HepG2 (cell line): ENCODE measurements at regions not wholly inside any gene's neighbourhood (a gene's known extent, or its start where the extent isn't known, plus 50 kb on each side); places are given as distances from the start of the nearest gene placed in this dataset.

Experiments used
- ATAC-seq: fragments of 200-7000 bp; cut with Tn5 transposase; 3 replicates; pipeline ENCODE4 v1.9.1; 2020; ENCODE audit warnings: mild to moderate bottlenecking, moderate library complexity
- BruUV-seq: library from RNA; stranded (reverse); fragments of 400-500 nt; replicated peaks from 2 replicates; lab custom pipeline; 2021; lab: Mats Ljungman, UMichigan
- CTCF ChIA-PET: fragments of 300-600 bp; formaldehyde crosslinking; extraction: SDS; loops from one replicate; lab custom pipeline; 2021; ENCODE audit warnings: low total read pairs, inconsistent platforms, low intra/inter-chr PET ratio; lab: Yijun Ruan, JAX
- POLR2A ChIA-PET: fragments of 350-600 bp; sonication (Branson Sonifier 250); formaldehyde crosslinking; loops from one replicate; lab custom pipeline; 2020; ENCODE audit warnings: antibody characterized with exemption, inconsistent platforms; lab: Yijun Ruan, JAX
- DNase-seq: peaks from one replicate; pipeline ENCODE4 v3.0.0-alpha.2; 2015; ENCODE audit warnings: low spot score
- FAIRE-seq: peaks from 3 replicates; lab custom pipeline; 2011; peaks lifted over from hg19 to GRCh38; lab: Jason Lieb, UNC
- H2AFZ ChIP-seq: one replicate; pipeline ENCODE4 v1.6.1; 2011; ENCODE audit warnings: low read length, inconsistent platforms
- H3K27ac ChIP-seq: fragments of 300-600 bp; 3 replicates; pipeline ENCODE4 v1.8.0; 2011; ENCODE audit warnings: mixed run types, mild to moderate bottlenecking, mixed read lengths, low read length, inconsistent platforms; ENCODE audit not compliant: insufficient read depth; ENCODE audit errors: extremely low read length
- H3K27me3 ChIP-seq, 2 experiments: fragments of 200-600 bp in 1 of 2; 2 replicates in 1 of 2; 3 replicates in 1 of 2; pipeline versions ENCODE4 v1.6.0 to v1.8.0; 2011; ENCODE audit warnings: low read length in 2 of 2, mild to moderate bottlenecking in 2 of 2, moderate library complexity in 2 of 2, inconsistent platforms in 1 of 2; ENCODE audit not compliant: insufficient read depth in 2 of 2, control insufficient read depth in 1 of 2
- H3K36me3 ChIP-seq, 2 experiments: fragments of 200-600 bp in 1 of 2; replicated peaks in 1 of 2; 2 replicates in 1 of 2; 3 replicates in 1 of 2; pipeline versions ENCODE4 v1.5.1 to v1.8.0; 2011; ENCODE audit warnings: low read length in 2 of 2, inconsistent platforms in 1 of 2; ENCODE audit not compliant: insufficient read depth in 2 of 2, control insufficient read depth in 1 of 2
- H3K4me1 ChIP-seq: 2 replicates; pipeline ENCODE4 v1.5.1; 2012; ENCODE audit warnings: low read length, inconsistent platforms; ENCODE audit not compliant: insufficient read depth
- H3K4me2 ChIP-seq: 2 replicates; pipeline ENCODE4 v1.6.0; 2011; ENCODE audit warnings: low read depth, low read length, inconsistent platforms
- H3K4me3 ChIP-seq, 3 experiments: fragments of 200-600 bp in 1 of 3; sonication (generic), shearing (Covaris generic) in 1 of 3; replicated peaks in 1 of 3; 2 replicates each; pipeline ENCODE4 v1.5.1; 2011 to 2016; ENCODE audit warnings: low read length in 3 of 3, inconsistent platforms in 2 of 3, low read depth in 2 of 3, mild to moderate bottlenecking in 2 of 3, control low read depth in 1 of 3, mixed read lengths in 1 of 3; ENCODE audit not compliant: insufficient read depth in 1 of 3
- H3K79me2 ChIP-seq: one replicate; pipeline ENCODE4 v1.6.1; 2011; ENCODE audit warnings: low read length, inconsistent platforms; ENCODE audit not compliant: insufficient read depth
- H3K9ac ChIP-seq: 2 replicates; pipeline ENCODE4 v1.6.0; 2011; ENCODE audit warnings: mild to moderate bottlenecking, low read depth, low read length, inconsistent platforms; ENCODE audit not compliant: insufficient read depth
- H3K9me3 ChIP-seq: 2 replicates; pipeline ENCODE4 v1.5.1; 2012; ENCODE audit warnings: mild to moderate bottlenecking, low read length
- H4K20me1 ChIP-seq: 2 replicates; pipeline ENCODE4 v1.6.0; 2011; ENCODE audit warnings: inconsistent platforms, mild to moderate bottlenecking, low read length, moderate library complexity; ENCODE audit not compliant: insufficient read depth
- BHLHE40 ChIP-seq: IDR thresholded peaks from 2 replicates; pipeline ENCODE4 v1.6.1; 2011; ENCODE audit warnings: low read length, improper control_type of control experiment
- CBX5 ChIP-seq: sonication (generic); formaldehyde crosslinking; IDR thresholded peaks from 2 replicates; pipeline ENCODE4 v1.4.0; 2020; ENCODE audit warnings: missing genetic modification reagents, borderline replicate concordance
- CSRNP1 ChIP-seq: sonication (generic); formaldehyde crosslinking; IDR thresholded peaks from 2 replicates; pipeline ENCODE4 v1.8.1; 2023; ENCODE audit warnings: mild to moderate bottlenecking, missing genetic modification reagents
- EED ChIP-seq: sonication (generic); formaldehyde crosslinking; IDR thresholded peaks from 2 replicates; pipeline ENCODE4 v1.5.0; 2020; ENCODE audit warnings: mild to moderate bottlenecking, missing genetic modification reagents
- EZH2 ChIP-seq: conservative IDR thresholded peaks from 2 replicates; pipeline ENCODE4 v1.6.1; 2012; ENCODE audit warnings: mild to moderate bottlenecking, low read depth, low read length, moderate library complexity
- FOXO1 ChIP-seq: sonication (generic); formaldehyde crosslinking; IDR thresholded peaks from 2 replicates; pipeline ENCODE4 v1.4.0; 2020; ENCODE audit warnings: missing genetic modification reagents
- IRF2 ChIP-seq: IDR thresholded peaks from 2 replicates; pipeline ENCODE4 v1.6.1; 2018; ENCODE audit warnings: missing genetic modification reagents, missing compliant biosample characterization
- MAFF ChIP-seq: IDR thresholded peaks from 2 replicates; pipeline ENCODE4 v1.6.1; 2011; ENCODE audit warnings: low read depth, low read length, improper control_type of control experiment
- NR2F2 ChIP-seq: IDR thresholded peaks from 2 replicates; pipeline ENCODE4 v1.6.1; 2012; ENCODE audit warnings: low read depth, inconsistent platforms, borderline replicate concordance
- SIN3B ChIP-seq: fragments of 150-350 bp; IDR thresholded peaks from 2 replicates; pipeline ENCODE4 v1.6.1; 2014; ENCODE audit warnings: low read length
- SKIL ChIP-seq: sonication (generic); formaldehyde crosslinking; IDR thresholded peaks from 2 replicates; pipeline ENCODE4 v1.8.0; 2022; ENCODE audit warnings: missing genetic modification reagents, mild to moderate bottlenecking, moderate library complexity, borderline replicate concordance
- ZNF3 ChIP-seq: IDR thresholded peaks from 2 replicates; pipeline ENCODE4 v1.7.0; 2017; ENCODE audit warnings: inconsistent platforms
- ZNF33A ChIP-seq: sonication (generic); formaldehyde crosslinking; IDR thresholded peaks from 2 replicates; pipeline ENCODE4 v1.5.1; 2020; ENCODE audit warnings: missing genetic modification reagents, mild to moderate bottlenecking, moderate library complexity, borderline replicate concordance
- ZNF350 ChIP-seq: sonication (generic); formaldehyde crosslinking; IDR thresholded peaks from 2 replicates; pipeline ENCODE4 v1.4.0; 2020; ENCODE audit warnings: mild to moderate bottlenecking, low read depth, missing genetic modification reagents, borderline replicate concordance
- ZNF432 ChIP-seq: sonication (generic); formaldehyde crosslinking; IDR thresholded peaks from 2 replicates; pipeline ENCODE4 v1.5.0; 2020; ENCODE audit warnings: missing genetic modification reagents, mild to moderate bottlenecking, borderline replicate concordance
- ZNF672 ChIP-seq: sonication (generic); formaldehyde crosslinking; IDR thresholded peaks from 2 replicates; pipeline ENCODE4 v1.8.1; 2022; ENCODE audit warnings: missing genetic modification reagents
- ZNF782 ChIP-seq: sonication (generic); formaldehyde crosslinking; IDR thresholded peaks from 2 replicates; pipeline ENCODE4 v1.4.0; 2020; ENCODE audit warnings: missing genetic modification reagents, mild to moderate bottlenecking, borderline replicate concordance
- WGBS: methylation state at CpG from one replicate; pipeline ENCODE4 v1.1.6; 2017; ENCODE audit warnings: low lambda C conversion rate; 5-methylcytosine and 5-hydroxymethylcytosine counted together
- in situ Hi-C: cut with HindIII; loops from 2 replicates; pipeline ENCODE4 v1.10.0; 2017; ENCODE audit warnings: low pct_unique_long_range_greater_than_20kb; ENCODE audit not compliant: extremely low pct_ligation_motif_present
- intact Hi-C: fragments of 100-400 bp; cut with micrococcal nuclease; formaldehyde crosslinking; loops from one replicate; pipeline ENCODE4 v1.10.0; 2022; ENCODE audit not compliant: unreplicated experiment
- TF ChIP-seq, protein P1 (sequence below): sonication (generic); formaldehyde crosslinking; IDR thresholded peaks from 2 replicates; pipeline ENCODE4 v1.9.0; 2021; ENCODE audit warnings: missing genetic modification reagents, borderline replicate concordance
- TF ChIP-seq, protein P2 (sequence below): sonication (generic); formaldehyde crosslinking; IDR thresholded peaks from 2 replicates; pipeline ENCODE4 v1.5.1; 2020; ENCODE audit warnings: mild to moderate bottlenecking, missing genetic modification reagents, borderline replicate concordance

GRCh38 chr3:16079519-16079918, 95.0 kb upstream of the GALNT15 start:
- FAIRE-seq = no peak

More at GRCh38 chr3:16079519-16079918, 95.0 kb upstream of the GALNT15 start:
- ChIA-PET POLR2A (no interaction called here), CTCF (no interaction called here)
- Histone ChIP-seq H2AFZ (no peak overlapping the region), H3K4me1 (no peaks in the 10 kb centered on the region), H3K27me3 (no peaks in the 10 kb centered on the region), H4K20me1 (no peaks in the 10 kb centered on the region), H3K4me2 (no peak overlapping the region), H3K9ac (no peak overlapping the region), H3K4me3 (no peak overlapping the region), H3K27ac (no peak overlapping the region), H3K79me2 (no peaks in the 10 kb centered on the region), H3K9me3 (peaks cover 38% of the 10 kb centered on the region), H3K36me3 (no peaks in the 10 kb centered on the region)
- intact Hi-C loops = no loop called here
- in situ Hi-C loops = no loop called here
- 21% methylated on average over 2 of the region's 2 CpGs for WGBS
- BruUV-seq = no TSS peak
- ATAC-seq (no peak), DNase-seq (no peak)
- TF ChIP-seq CBX5 (CRISPR knock-in tag) (no peak), BHLHE40 (no peak), EZH2 (no peak), IRF2 (CRISPR knock-in tag) (no peak), SIN3B (no peak), ZNF33A (CRISPR knock-in tag) (no peak), ZNF672 (CRISPR knock-in tag) (no peak), EED (no peak), ZNF3 (CRISPR knock-in tag) (no peak), MAFF (no peak), SKIL (CRISPR knock-in tag) (no peak), CSRNP1 (CRISPR knock-in tag) (no peak), ZNF782 (CRISPR knock-in tag) (no peak), NR2F2 (no peak), FOXO1 (CRISPR knock-in tag) (no peak), ZNF432 (CRISPR knock-in tag) (no peak), ZNF350 (no peak)
- TF ChIP-seq, protein P1, sequence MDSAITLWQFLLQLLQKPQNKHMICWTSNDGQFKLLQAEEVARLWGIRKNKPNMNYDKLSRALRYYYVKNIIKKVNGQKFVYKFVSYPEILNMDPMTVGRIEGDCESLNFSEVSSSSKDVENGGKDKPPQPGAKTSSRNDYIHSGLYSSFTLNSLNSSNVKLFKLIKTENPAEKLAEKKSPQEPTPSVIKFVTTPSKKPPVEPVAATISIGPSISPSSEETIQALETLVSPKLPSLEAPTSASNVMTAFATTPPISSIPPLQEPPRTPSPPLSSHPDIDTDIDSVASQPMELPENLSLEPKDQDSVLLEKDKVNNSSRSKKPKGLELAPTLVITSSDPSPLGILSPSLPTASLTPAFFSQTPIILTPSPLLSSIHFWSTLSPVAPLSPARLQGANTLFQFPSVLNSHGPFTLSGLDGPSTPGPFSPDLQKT (CRISPR knock-in tag) = no peak
- TF ChIP-seq, protein P2, sequence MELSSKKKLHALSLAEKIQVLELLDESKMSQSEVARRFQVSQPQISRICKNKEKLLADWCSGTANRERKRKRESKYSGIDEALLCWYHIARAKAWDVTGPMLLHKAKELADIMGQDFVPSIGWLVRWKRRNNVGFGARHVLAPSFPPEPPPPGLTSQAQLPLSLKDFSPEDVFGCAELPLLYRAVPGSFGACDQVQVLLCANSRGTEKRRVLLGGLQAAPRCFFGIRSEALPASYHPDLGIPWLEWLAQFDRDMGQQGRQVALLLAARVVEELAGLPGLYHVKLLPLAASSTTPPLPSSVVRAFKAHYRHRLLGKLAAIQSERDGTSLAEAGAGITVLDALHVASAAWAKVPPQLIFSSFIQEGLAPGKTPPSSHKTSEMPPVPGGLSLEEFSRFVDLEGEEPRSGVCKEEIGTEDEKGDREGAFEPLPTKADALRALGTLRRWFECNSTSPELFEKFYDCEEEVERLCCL (CRISPR knock-in tag) = no peak
